ENCODE measurements at regions not wholly inside any gene's neighbourhood (a gene's known extent, or its start where the extent isn't known, plus 50 kb on each side); places are given as distances from the start of the nearest gene placed in this dataset.

- TF ChIP-seq EZH2 (IDR thresholded peaks at IDR 0.05; ENCODE audit: low read depth, low read length, severe bottlenecking) (no peak), CTCF (IDR thresholded peaks at IDR 0.05; ENCODE audit: control extremely low read depth in 1 of 3, insufficient read depth in 1 of 3, low read depth in 1 of 3, low read length in 3 of 3) (no peak), CHD2 (IDR thresholded peaks at IDR 0.05; ENCODE audit: low read length) (no peak), TBP (IDR thresholded peaks at IDR 0.05; ENCODE audit: low read depth, low read length) (no peak), SP2 (IDR thresholded peaks at IDR 0.05; ENCODE audit: low read length) (no peak), TEAD4 (IDR thresholded peaks at IDR 0.05; ENCODE audit: low read depth, low read length) (no peak), POLR2AphosphoS5 (IDR thresholded peaks at IDR 0.05; ENCODE audit: low read depth, low read length) (no peak), MAX (IDR thresholded peaks at IDR 0.05) (no peak)
Measured at GRCh38 chr5:61994171-61994570, 311.8 kb upstream of the KIF2A start.
